NCI-H1417 (cell line): ENCODE measurements at regions not wholly inside any gene's neighbourhood (a gene's known extent, or its start where the extent isn't known, plus 50 kb on each side); places are given as distances from the start of the nearest gene placed in this dataset.

Source experiments
- DNase-seq, 3 experiments: peaks; one replicate each; lab custom pipeline; 2025; lab: John Stamatoyannopoulos, UW

- no peak for DNase-seq
These were observed 55.8 kb upstream of the CDH6 start for GRCh38 chr5:31137676-31138075.

- DNase-seq, result no peak
These were observed 57.9 kb upstream of the CDH6 start for GRCh38 chr5:31135542-31135941.

GRCh38 chr5:31133488-31133887 is 60.0 kb upstream of the CDH6 start:
- no peak for DNase-seq

GRCh38 chr5:31131381-31131891 is 62.0 kb upstream of the CDH6 start:
- no peak for DNase-seq

- DNase-seq, result no peak
These were observed 62.8 kb upstream of the CDH6 start for GRCh38 chr5:31130676-31131075.

GRCh38 chr5:31124651-31125305 is 68.7 kb upstream of the CDH6 start:
- DNase-seq, result no peak

GRCh38 chr5:31124026-31124425 is 69.5 kb upstream of the CDH6 start:
- no peak for DNase-seq

GRCh38 chr5:31122998-31123951 is 70.2 kb upstream of the CDH6 start:
- DNase-seq, result no peak

- DNase-seq, result no peak
These were observed 72.3 kb upstream of the CDH6 start for GRCh38 chr5:31121224-31121623.

GRCh38 chr5:31120642-31120948 is 72.9 kb upstream of the CDH6 start:
- DNase-seq, result no peak

GRCh38 chr5:31119938-31120641 is 73.4 kb upstream of the CDH6 start:
- peak in 1 of 3 experiments; percentile 20 for DNase-seq

GRCh38 chr5:31116466-31117031 is 76.9 kb upstream of the CDH6 start:
- DNase-seq, result no peak

- no peak for DNase-seq
These were observed 78.7 kb upstream of the CDH6 start for GRCh38 chr5:31114817-31115216.

- peak in 1 of 3 experiments; percentile 21 for DNase-seq
These were observed 79.7 kb upstream of the CDH6 start for GRCh38 chr5:31113666-31114350.

GRCh38 chr5:31113101-31113500 is 80.4 kb upstream of the CDH6 start:
- no peak for DNase-seq

- peak in 2 of 3 experiments; percentile 71 to 93 for DNase-seq
These were observed 86.4 kb upstream of the CDH6 start for GRCh38 chr5:31107091-31107518.

- DNase-seq, result peak in 1 of 3 experiments; percentile 71
These were observed 86.8 kb upstream of the CDH6 start for GRCh38 chr5:31106691-31107090.

GRCh38 chr5:31106278-31106677 is 87.2 kb upstream of the CDH6 start:
- peak in 2 of 3 experiments; percentile 51 to 78 for DNase-seq

GRCh38 chr5:31104775-31105174 is 88.7 kb upstream of the CDH6 start:
- no peak for DNase-seq

- DNase-seq, result no peak
These were observed 92.6 kb upstream of the CDH6 start for GRCh38 chr5:31100781-31101310.

- no peak for DNase-seq
These were observed 93.4 kb upstream of the CDH6 start for GRCh38 chr5:31100047-31100575.
